Transverse colon (tissue), 4 donors: ENCODE measurements at regions not wholly inside any gene's neighbourhood (a gene's known extent, or its start where the extent isn't known, plus 50 kb on each side); places are given as distances from the start of the nearest gene placed in this dataset.

Experiments used
- CTCF ChIP-seq, 5 experiments: fragments of 200-600 bp in 3 of 5; fragments of 450-650 bp in 2 of 5; sonication (generic) in 3 of 5; IDR thresholded peaks; 1 replicate in 2 of 5; 2 replicates in 3 of 5; pipeline ENCODE4 v1.5.1; 2016 to 2017; ENCODE audit warnings: antibody characterized with exemption in 5 of 5, inconsistent platforms in 3 of 5, mild to moderate bottlenecking in 2 of 5, moderate library complexity in 1 of 5
- EP300 ChIP-seq: sonication (generic); formaldehyde crosslinking; IDR thresholded peaks from one replicate; pipeline ENCODE4 v1.6.1; 2017; ENCODE audit warnings: antibody characterized with exemption, low read depth
- POLR2A ChIP-seq: fragments of 450-650 bp; IDR thresholded peaks from one replicate; pipeline ENCODE4 v1.6.1; 2016; ENCODE audit warnings: antibody characterized with exemption, mild to moderate bottlenecking, moderate library complexity
- POLR2AphosphoS5 ChIP-seq, 3 donors: sonication (generic); formaldehyde crosslinking; IDR thresholded peaks; one replicate each; pipeline ENCODE4 v1.6.1; 2016; ENCODE audit warnings: antibody characterized with exemption in 3 of 3

- TF ChIP-seq CTCF (IDR thresholded peaks at IDR 0.05) = no peak
- TF ChIP-seq EP300 = no peak
- no peak for TF ChIP-seq POLR2A
- TF ChIP-seq POLR2AphosphoS5 (IDR thresholded peaks at IDR 0.05) = no peak
Observed at GRCh38 chr21:35350965-35351364, 301.9 kb upstream of the RUNX1 start.
